ENCODE measurements at regions not wholly inside any gene's neighbourhood (a gene's known extent, or its start where the extent isn't known, plus 50 kb on each side); places are given as distances from the start of the nearest gene placed in this dataset.

- TF ChIP-seq CTCF (IDR thresholded peaks at IDR 0.05; ENCODE audit: low read depth, low read length) (no peak), EZH2phosphoT487 (IDR thresholded peaks at IDR 0.05; ENCODE audit: low read depth) (no peak)
Observed at GRCh38 chr16:74100395-74101326, 196.0 kb upstream of the PSMD7 start.
